GM06990 (cell line): ENCODE measurements at regions not wholly inside any gene's neighbourhood (a gene's known extent, or its start where the extent isn't known, plus 50 kb on each side); places are given as distances from the start of the nearest gene placed in this dataset.
"Not testable (repeated sequence)": the region's sequence is repeated elsewhere in the genome, so short reads cannot be mapped to it uniquely, and the experiment has no call there.

Experiments
- DNase-seq: peaks from one replicate; pipeline ENCODE4 v3.0.0-alpha.2; 2011; ENCODE audit not compliant: insufficient read length; ENCODE audit errors: extremely low read depth
- H3K27me3 ChIP-seq: replicated peaks from 2 replicates; pipeline ENCODE4 v1.6.0; 2011; ENCODE audit warnings: low read length; ENCODE audit not compliant: control insufficient read depth, insufficient read depth
- H3K36me3 ChIP-seq: 2 replicates; pipeline ENCODE4 v1.5.1; 2011; ENCODE audit warnings: low read length; ENCODE audit not compliant: control insufficient read depth, insufficient read depth
- H3K4me3 ChIP-seq: replicated peaks from 2 replicates; pipeline ENCODE4 v1.5.1; 2011; ENCODE audit warnings: low read depth, mild to moderate bottlenecking, control low read depth, low read length
- TF ChIP-seq, protein P1 (sequence below): IDR thresholded peaks from 2 replicates; pipeline ENCODE4 v1.5.1; 2011; ENCODE audit warnings: low read length, control low read depth, mild to moderate bottlenecking, inconsistent platforms; ENCODE audit not compliant: insufficient read depth, poor library complexity, severe bottlenecking

DNA sequence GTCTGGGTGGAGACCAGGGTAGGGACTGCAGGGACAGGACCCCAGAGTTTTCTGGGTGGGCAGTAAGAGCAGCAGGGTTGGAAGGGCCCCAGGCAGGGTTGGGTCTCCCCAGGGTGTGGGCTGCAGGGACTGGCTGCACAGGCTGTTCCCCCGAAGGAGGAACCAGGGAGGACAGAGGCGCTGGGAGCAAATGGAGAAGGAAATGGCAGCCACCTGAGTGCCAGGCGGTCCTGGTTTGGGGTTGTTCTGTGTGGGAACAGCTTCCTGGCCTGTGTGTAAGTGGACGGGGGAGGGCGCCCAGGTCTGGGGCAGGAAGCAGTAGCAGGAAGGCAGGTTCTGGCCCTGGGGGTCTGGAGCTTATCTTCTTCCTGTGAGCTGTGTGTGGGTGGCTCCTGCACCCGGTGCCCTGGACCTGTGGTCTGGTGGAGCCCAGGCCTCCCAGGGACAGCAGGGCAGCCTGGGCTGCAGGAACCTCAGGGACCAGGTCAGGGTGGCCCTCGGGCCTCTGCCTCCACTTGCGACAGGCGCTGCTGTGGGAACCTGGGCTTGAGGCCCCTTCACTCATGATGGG lies 372.8 kb downstream of the TMEM121 start:
- no peaks in the 10 kb centered on the region for H3K36me3 ChIP-seq
- no peaks in the 10 kb centered on the region for H3K27me3 ChIP-seq
- TF ChIP-seq, protein P1, sequence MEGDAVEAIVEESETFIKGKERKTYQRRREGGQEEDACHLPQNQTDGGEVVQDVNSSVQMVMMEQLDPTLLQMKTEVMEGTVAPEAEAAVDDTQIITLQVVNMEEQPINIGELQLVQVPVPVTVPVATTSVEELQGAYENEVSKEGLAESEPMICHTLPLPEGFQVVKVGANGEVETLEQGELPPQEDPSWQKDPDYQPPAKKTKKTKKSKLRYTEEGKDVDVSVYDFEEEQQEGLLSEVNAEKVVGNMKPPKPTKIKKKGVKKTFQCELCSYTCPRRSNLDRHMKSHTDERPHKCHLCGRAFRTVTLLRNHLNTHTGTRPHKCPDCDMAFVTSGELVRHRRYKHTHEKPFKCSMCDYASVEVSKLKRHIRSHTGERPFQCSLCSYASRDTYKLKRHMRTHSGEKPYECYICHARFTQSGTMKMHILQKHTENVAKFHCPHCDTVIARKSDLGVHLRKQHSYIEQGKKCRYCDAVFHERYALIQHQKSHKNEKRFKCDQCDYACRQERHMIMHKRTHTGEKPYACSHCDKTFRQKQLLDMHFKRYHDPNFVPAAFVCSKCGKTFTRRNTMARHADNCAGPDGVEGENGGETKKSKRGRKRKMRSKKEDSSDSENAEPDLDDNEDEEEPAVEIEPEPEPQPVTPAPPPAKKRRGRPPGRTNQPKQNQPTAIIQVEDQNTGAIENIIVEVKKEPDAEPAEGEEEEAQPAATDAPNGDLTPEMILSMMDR: no peak
- no peak for DNase-seq
- H3K4me3 ChIP-seq: no peak overlapping the region

DNA sequence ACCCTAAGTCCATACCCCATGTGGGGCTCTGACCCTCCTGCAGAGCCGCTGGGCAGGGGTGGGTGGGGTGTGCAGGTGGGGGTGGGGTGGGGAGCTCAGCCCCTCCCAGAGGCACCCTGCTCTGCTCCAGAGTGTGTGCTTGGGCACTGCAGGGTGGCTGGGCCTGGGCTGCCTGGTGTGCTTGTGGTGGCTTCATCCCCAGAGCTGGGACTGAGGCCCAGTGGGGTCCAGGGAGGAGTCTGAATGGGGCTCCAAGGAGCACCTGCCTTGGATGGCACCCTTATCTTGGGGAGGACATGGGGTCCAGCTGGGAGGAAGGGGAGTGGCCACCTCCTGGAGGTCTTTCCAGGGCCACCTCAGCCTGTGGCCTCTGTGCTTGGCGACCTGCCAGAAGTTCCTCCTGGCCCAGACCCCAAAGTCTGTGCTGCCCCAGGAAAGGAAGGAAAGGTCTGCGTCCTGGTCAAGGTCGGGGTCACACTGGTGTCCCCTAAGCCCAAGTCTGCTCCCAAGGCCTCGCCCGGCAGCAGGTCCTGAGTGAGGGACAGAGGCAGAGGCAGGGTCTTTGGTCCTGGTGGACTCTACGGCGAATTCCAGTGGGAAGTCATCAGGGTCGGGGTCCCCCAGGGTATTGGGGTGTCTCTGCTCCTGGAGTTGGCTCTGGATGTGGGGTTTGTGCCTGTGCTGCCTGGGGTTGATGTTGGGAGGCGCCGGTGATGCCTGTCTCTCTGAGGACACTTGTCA lies 373.4 kb downstream of the TMEM121 start:
- Histone ChIP-seq H3K27me3 (no peaks in the 10 kb centered on the region), H3K4me3 (no peak overlapping the region)
- TF ChIP-seq, protein P1: no peak

DNA sequence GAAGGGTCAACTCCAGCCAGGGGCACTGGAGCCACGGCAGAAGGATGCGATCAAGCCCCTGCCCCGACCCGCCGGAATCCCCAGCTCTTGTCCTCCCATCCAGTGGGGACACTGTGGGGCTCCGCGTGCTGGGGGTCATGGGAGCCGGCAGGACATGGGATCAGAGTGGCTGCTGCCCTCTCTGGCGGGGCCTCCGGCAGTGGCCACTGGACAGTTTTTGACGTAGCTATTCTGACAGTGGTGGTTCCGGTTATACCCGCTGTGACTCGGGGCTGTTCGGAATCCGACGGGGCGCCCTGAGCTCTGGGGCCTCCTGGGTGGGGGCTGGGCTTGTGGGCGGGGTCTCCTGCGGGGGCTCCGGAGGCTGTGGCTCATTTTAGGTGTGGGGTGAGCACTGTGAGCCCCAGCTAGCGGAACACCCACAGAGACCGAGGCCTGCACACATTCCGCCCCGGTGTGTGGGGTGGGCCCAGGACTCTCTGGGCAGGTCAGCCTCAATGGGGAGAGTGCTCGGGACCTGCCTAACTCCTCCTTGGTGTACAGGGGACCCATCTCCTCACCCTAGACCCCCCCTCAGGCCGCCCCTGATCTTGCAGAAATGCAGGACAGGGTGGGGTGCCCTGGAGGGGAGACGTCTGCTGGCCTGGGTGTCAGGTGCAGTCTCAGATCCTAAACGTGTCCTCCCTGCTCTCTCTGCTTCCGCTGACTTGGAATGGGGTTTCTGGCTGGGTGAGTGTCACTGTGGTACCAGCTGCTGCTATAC lies 374.2 kb downstream of the TMEM121 start:
- Histone ChIP-seq H3K36me3 (no peaks in the 10 kb centered on the region), H3K27me3 (no peaks in the 10 kb centered on the region), H3K4me3 (no peak overlapping the region)
- no peak for DNase-seq
- TF ChIP-seq, protein P1: no peak

More for the DNA sequence above, 373.4 kb downstream of the TMEM121 start:
- no peaks in the 10 kb centered on the region for H3K36me3 ChIP-seq
- DNase-seq: no peak

DNA sequence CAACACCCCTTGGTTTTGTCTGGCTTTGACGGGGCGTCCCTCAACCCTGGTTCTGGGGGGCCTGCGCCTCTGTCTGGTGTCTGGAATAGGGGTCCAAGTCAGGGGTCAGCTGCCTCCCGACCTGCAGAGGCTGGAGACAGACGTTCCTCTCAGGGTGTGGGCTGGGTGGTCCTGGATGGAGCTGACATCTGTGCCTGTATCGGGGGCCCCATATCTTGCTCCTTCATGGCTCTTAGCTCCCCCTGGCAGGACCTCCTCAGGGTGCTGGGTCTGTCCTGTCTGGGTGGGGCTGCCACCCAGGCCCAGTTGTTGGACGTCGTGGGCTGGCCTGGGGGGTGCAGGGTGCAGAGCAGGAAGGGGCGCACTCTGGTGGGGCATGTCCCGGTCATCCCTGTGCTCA lies 374.8 kb downstream of the TMEM121 start:
- H3K36me3 ChIP-seq: no peaks in the 10 kb centered on the region
- TF ChIP-seq, protein P1: no peak
- H3K27me3 ChIP-seq: no peaks in the 10 kb centered on the region
- DNase-seq: no peak
- H3K4me3 ChIP-seq: no peak overlapping the region

DNA sequence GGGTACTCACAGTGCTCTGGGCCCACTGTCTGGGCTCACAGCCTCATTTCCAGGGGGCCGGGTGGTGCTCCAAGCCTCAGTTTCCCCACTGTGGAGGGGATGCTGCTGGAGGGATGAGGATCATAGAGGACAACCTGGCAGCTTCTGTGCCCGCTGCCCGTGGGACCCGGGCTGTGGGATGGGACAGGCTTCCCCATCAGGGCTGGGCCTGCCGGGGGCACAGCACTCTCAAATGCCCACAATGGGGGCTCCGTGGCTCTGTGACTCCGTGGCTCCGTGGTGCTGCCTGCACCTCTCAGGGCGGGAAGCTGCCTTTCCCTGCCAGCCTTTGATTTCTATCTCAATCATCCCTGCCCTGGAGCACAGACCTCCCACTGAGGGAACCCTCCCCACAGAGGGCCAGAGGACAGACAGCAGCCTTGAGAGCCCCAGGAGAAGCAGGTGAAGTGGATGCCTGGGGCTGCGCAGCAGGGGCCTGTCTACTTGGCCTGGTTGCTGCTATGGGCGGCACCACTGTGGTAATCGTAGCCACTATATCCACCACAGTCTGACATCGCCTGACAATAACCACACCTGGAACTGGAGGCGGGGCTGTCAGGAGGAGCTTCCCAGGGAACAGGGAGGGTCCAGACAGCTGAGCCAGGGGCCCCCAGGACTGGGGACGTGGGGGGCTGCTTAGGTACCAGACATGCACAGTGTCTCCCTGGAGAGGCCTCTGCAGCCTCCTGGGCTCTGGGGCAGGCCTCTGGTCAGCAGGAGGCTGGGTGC lies 375.9 kb downstream of the TMEM121 start:
- Histone ChIP-seq H3K27me3 (no peaks in the 10 kb centered on the region), H3K4me3 (no peak overlapping the region), H3K36me3 (no peaks in the 10 kb centered on the region)
- no peak for DNase-seq
- TF ChIP-seq, protein P1: no peak

DNA sequence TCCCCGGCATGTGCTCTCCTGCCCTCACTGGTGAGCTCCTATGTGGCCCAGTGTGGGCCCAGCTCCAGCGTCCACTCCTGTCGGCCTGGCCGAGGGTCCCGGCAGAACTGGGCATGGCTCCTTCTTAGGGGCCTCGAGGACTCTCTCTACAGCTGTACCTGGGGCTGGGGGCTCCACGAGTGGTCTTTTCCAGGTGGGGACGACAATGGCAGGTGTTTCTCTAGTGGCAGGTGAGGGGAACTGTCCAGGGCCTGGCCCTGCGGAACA lies 376.4 kb downstream of the TMEM121 start:
- H3K4me3 ChIP-seq, H3K27me3 ChIP-seq, H3K36me3 ChIP-seq, DNase-seq: not testable (repeated sequence)
